ENCODE measurements at regions not wholly inside any gene's neighbourhood (a gene's known extent, or its start where the extent isn't known, plus 50 kb on each side); places are given as distances from the start of the nearest gene placed in this dataset.

DNA sequence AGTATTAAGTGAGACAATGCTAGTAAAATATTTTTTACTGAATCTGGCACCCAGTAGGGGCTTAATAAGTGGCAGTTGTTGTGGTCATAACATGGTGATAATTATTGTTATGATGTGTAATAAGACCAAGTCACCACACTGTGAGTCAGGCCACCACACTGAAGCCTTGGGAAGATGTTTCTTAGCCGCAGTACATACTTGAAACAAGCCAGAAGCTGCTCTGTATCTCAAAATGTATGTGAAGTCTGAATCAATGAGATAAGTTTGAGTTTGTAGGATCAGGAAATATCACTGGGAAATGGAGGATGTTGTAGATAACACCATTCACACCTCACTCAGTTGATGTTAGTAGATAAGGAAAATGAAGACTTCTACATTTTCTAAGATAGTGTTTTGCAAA is 51.3 kb upstream of the PTPN3 start:
- H3K4me3 ChIP-seq, result no peak overlapping the region
- TF ChIP-seq POLR2AphosphoS5 (IDR thresholded peaks at IDR 0.05) (no peak), POLR2A (IDR thresholded peaks at IDR 0.05) (no peak), CTCF (IDR thresholded peaks at IDR 0.05) (no peak)
- intact Hi-C loops (cut with DNase I; ENCODE audit: low total_unique reads), result no loop called here
- H3K36me3 ChIP-seq, result no peaks in the 10 kb centered on the region
- H3K27me3 ChIP-seq, result no peaks in the 10 kb centered on the region
- H3K9me3 ChIP-seq, result peaks cover 3 to 9% of the 10 kb centered on the region in 2 donors
- DNase-seq (ENCODE audit: low spot score in 2 of 2), result no peak
- no peaks in the 10 kb centered on the region for H3K4me1 ChIP-seq
- no peak overlapping the region for H3K27ac ChIP-seq

GRCh38 chr9:109551651-109552050 is 53.5 kb upstream of the PTPN3 start:
- Histone ChIP-seq H3K9me3 (no peaks in the 10 kb centered on the region), H3K36me3 (no peaks in the 10 kb centered on the region), H3K27me3 (no peaks in the 10 kb centered on the region), H3K27ac (no peak overlapping the region), H3K4me3 (no peak overlapping the region), H3K4me1 (no peaks in the 10 kb centered on the region)
- no peak for DNase-seq (ENCODE audit: low spot score in 2 of 2)
- intact Hi-C loops (cut with DNase I; ENCODE audit: low total_unique reads), result no loop called here
- TF ChIP-seq POLR2AphosphoS5 (IDR thresholded peaks at IDR 0.05), result no peak
- TF ChIP-seq POLR2A (IDR thresholded peaks at IDR 0.05), result no peak
- TF ChIP-seq CTCF (IDR thresholded peaks at IDR 0.05), result no peak

- Histone ChIP-seq H3K4me1 (no peaks in the 10 kb centered on the region), H3K27ac (peak overlapping the region; percentile 50 to 73), H3K36me3 (no peaks in the 10 kb centered on the region), H3K27me3 (no peaks in the 10 kb centered on the region), H3K4me3 (no peak overlapping the region), H3K9me3 (no peaks in the 10 kb centered on the region)
- TF ChIP-seq CTCF (IDR thresholded peaks at IDR 0.05) (no peak), POLR2A (IDR thresholded peaks at IDR 0.05) (no peak), POLR2AphosphoS5 (IDR thresholded peaks at IDR 0.05) (no peak)
- intact Hi-C loops (cut with DNase I; ENCODE audit: low total_unique reads), result no loop called here
- DNase-seq (ENCODE audit: low spot score in 2 of 2), result no peak
Measured at GRCh38 chr9:109555215-109555614, 57.1 kb upstream of the PTPN3 start.

DNA sequence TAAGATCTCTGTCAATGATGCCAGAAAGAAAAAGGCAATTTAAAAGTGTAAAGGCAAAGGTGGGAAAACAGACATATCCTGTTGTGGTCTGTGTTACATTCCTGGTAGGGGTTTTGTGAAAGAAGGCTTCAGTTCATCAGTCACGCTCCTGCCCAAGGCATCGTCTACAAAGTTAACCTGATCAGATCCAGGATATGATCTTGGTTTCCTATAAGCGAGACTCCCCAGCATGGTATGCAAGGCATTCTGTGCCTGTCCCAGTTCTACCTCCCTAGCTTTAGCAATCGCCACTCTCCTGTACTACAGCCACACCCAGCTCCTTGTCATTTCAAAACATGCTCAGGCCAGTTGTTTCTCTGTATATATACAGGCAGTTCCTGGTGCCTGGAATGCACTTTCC is 58.0 kb upstream of the PTPN3 start:
- peak in 1 of 2 donors; percentile 82 for DNase-seq (ENCODE audit: low spot score in 2 of 2)
- intact Hi-C loops (cut with DNase I; ENCODE audit: low total_unique reads), result no loop called here
- TF ChIP-seq CTCF (IDR thresholded peaks at IDR 0.05) (no peak), POLR2AphosphoS5 (IDR thresholded peaks at IDR 0.05) (peak; percentile 20 to 65 (median 29))

DNA sequence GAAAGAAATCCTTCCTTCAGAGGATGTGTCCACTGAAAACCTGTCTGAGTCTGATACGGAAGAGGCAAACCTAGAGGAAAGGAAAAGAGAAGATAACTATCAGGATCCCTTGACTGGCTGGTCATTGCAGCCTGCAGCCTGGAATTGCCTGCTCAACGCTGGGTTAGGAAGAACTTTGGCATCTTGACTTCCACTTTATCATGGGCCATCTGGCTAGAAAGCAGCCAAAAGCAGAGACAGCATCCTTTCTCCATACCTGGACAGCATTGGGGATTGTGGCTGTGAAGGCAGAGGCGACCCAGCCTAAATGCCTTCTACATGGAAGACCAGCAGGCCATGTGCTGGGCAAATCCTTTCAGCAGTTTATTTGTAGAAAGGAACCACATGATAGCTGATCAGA is 58.7 kb upstream of the PTPN3 start:
- Histone ChIP-seq H3K36me3 (no peaks in the 10 kb centered on the region), H3K27me3 (no peaks in the 10 kb centered on the region), H3K27ac (peak overlapping the region; percentile 70 to 73), H3K4me3 (no peak overlapping the region), H3K9me3 (no peaks in the 10 kb centered on the region), H3K4me1 (no peaks in the 10 kb centered on the region)
- intact Hi-C loops (cut with DNase I; ENCODE audit: low total_unique reads), result no loop called here
- no peak for DNase-seq (ENCODE audit: low spot score in 2 of 2)
- TF ChIP-seq POLR2AphosphoS5 (IDR thresholded peaks at IDR 0.05), result no peak
- no peak for TF ChIP-seq POLR2A (IDR thresholded peaks at IDR 0.05)
- TF ChIP-seq CTCF (IDR thresholded peaks at IDR 0.05), result no peak

More for the DNA sequence above, 58.0 kb upstream of the PTPN3 start:
- no peaks in the 10 kb centered on the region for H3K27me3 ChIP-seq
- peak overlapping the region; percentile 50 to 73 for H3K27ac ChIP-seq
- H3K9me3 ChIP-seq, result no peaks in the 10 kb centered on the region
- no peak overlapping the region for H3K4me3 ChIP-seq
- H3K4me1 ChIP-seq, result no peaks in the 10 kb centered on the region
- H3K36me3 ChIP-seq, result no peaks in the 10 kb centered on the region
